ENCODE measurements at regions not wholly inside any gene's neighbourhood (a gene's known extent, or its start where the extent isn't known, plus 50 kb on each side); places are given as distances from the start of the nearest gene placed in this dataset.

DNA sequence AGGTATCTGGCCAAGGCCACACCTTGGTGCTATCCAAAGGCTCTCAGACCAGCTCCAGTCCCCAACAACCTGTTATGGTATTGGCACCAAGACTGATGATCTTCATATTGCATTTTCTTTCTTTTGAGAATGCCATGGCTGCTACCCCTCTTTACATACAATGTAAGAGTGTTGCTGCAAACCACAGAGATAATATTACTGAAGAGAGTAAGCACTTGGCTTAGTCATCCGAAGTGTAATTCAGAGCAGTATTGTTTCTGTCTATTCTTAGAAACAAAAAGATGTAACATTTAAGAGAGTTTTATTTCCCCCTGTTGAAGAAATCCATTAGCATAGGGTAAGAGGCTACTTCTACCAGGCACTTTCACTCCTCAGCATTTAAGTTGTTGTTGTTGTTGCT is 212.5 kb downstream of the C6orf118 start:
- Histone ChIP-seq H3K27me3 (ENCODE audit: low read depth, low read length) (no peaks in the 10 kb centered on the region), H3K4me2 (ENCODE audit: low read length) (no peak overlapping the region), H3K4me1 (ENCODE audit: low read length) (no peaks in the 10 kb centered on the region), H3K79me2 (ENCODE audit: low read length) (no peaks in the 10 kb centered on the region), H3K4me3 (ENCODE audit: low read length) (no peak overlapping the region), H4K20me1 (ENCODE audit: insufficient read depth, low read length) (no peaks in the 10 kb centered on the region), H3K9ac (ENCODE audit: low read length) (no peak overlapping the region), H3K36me3 (replicated peaks; ENCODE audit: low read depth, low read length) (no peaks in the 10 kb centered on the region), H3K9me3 (ENCODE audit: insufficient read depth, low read length) (no peaks in the 10 kb centered on the region), H3K27ac (ENCODE audit: low read length) (no peak overlapping the region), H2AFZ (ENCODE audit: low read depth, low read length) (no peak overlapping the region)
- no peak for TF ChIP-seq EZH2phosphoT487 (IDR thresholded peaks at IDR 0.05; ENCODE audit: low read depth)
- TF ChIP-seq, protein P1, sequence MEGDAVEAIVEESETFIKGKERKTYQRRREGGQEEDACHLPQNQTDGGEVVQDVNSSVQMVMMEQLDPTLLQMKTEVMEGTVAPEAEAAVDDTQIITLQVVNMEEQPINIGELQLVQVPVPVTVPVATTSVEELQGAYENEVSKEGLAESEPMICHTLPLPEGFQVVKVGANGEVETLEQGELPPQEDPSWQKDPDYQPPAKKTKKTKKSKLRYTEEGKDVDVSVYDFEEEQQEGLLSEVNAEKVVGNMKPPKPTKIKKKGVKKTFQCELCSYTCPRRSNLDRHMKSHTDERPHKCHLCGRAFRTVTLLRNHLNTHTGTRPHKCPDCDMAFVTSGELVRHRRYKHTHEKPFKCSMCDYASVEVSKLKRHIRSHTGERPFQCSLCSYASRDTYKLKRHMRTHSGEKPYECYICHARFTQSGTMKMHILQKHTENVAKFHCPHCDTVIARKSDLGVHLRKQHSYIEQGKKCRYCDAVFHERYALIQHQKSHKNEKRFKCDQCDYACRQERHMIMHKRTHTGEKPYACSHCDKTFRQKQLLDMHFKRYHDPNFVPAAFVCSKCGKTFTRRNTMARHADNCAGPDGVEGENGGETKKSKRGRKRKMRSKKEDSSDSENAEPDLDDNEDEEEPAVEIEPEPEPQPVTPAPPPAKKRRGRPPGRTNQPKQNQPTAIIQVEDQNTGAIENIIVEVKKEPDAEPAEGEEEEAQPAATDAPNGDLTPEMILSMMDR (IDR thresholded peaks at IDR 0.05; ENCODE audit: low read depth, low read length) = no peak

DNA sequence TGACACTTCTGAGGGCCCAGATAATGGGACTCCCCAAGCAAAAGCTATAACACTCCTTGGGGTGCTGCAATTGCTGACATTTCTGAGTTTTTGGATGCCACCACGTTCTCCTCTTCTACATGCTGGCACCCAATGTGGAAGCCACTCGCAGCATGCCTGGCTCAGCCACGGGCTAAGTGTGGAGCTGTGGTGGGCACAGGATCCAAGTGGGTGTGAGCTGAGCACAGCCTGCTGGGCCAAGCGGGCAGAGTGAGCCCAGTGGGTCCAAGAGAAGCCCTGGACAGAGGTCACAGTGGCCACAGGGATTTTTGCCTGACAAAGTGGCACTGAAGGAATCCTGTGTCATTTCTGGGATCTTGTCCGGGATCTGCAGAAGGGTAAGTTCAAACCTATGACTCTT is 213.2 kb downstream of the C6orf118 start:
- H3K36me3 ChIP-seq (replicated peaks; ENCODE audit: low read depth, low read length) = no peaks in the 10 kb centered on the region
- no peak overlapping the region for H3K9ac ChIP-seq (ENCODE audit: low read length)
- no peak overlapping the region for H2AFZ ChIP-seq (ENCODE audit: low read depth, low read length)
- H3K27ac ChIP-seq (ENCODE audit: low read length) = no peak overlapping the region
- no peaks in the 10 kb centered on the region for H3K9me3 ChIP-seq (ENCODE audit: insufficient read depth, low read length)
- no peaks in the 10 kb centered on the region for H3K27me3 ChIP-seq (ENCODE audit: low read depth, low read length)
- H3K4me3 ChIP-seq (ENCODE audit: low read length) = no peak overlapping the region
- H4K20me1 ChIP-seq (ENCODE audit: insufficient read depth, low read length) = no peaks in the 10 kb centered on the region
- H3K4me2 ChIP-seq (ENCODE audit: low read length) = no peak overlapping the region
- H3K79me2 ChIP-seq (ENCODE audit: low read length) = no peaks in the 10 kb centered on the region
- no peak for TF ChIP-seq EZH2phosphoT487 (IDR thresholded peaks at IDR 0.05; ENCODE audit: low read depth)
- TF ChIP-seq, protein P1 (IDR thresholded peaks at IDR 0.05; ENCODE audit: low read depth, low read length) = no peak
- no peaks in the 10 kb centered on the region for H3K4me1 ChIP-seq (ENCODE audit: low read length)

DNA sequence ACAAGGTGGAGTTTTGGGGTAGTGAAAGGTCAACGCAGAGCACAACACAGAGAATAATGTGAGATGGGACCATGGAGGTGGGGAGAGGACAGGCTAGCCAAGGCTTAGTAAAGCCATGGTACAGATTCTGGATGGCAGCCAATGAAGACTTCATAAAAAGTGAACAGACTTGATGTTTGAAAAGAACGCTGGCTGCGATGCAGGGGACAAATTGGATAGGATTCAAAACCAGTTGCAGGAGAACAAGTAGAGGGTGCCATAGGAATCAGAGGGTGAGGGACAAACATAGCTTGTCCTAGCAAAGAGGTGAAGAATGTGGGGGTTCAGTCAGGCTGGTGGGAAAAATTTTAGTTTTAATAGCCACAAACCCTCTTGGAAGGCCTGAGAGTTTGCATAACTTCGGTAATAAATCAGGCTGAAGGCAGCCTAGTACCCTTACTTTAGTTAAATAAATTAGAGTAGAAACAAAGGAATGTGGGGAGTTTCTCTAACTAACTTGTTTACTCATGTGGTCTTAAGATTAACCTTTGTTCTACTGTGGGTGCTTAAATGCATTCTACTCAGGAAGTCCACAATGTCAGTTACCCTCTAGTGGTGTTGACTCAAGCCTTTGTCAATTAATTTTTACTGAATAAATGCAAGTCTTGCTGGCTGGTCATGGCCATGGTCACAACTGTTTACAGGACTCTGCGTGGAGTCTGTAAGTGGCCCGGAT is 216.4 kb downstream of the C6orf118 start:
- no peaks in the 10 kb centered on the region for H3K4me1 ChIP-seq (ENCODE audit: low read length)
- H3K79me2 ChIP-seq (ENCODE audit: low read length) = no peaks in the 10 kb centered on the region
- H4K20me1 ChIP-seq (ENCODE audit: insufficient read depth, low read length) = no peaks in the 10 kb centered on the region
- no peak overlapping the region for H3K9ac ChIP-seq (ENCODE audit: low read length)
- no peaks in the 10 kb centered on the region for H3K9me3 ChIP-seq (ENCODE audit: insufficient read depth, low read length)
- H3K27me3 ChIP-seq (ENCODE audit: low read depth, low read length) = no peaks in the 10 kb centered on the region
- no peak overlapping the region for H3K4me3 ChIP-seq (ENCODE audit: low read length)
- H3K27ac ChIP-seq (ENCODE audit: low read length) = no peak overlapping the region
- no peak overlapping the region for H3K4me2 ChIP-seq (ENCODE audit: low read length)
- H3K36me3 ChIP-seq (replicated peaks; ENCODE audit: low read depth, low read length) = no peaks in the 10 kb centered on the region
- TF ChIP-seq, protein P1 (IDR thresholded peaks at IDR 0.05; ENCODE audit: low read depth, low read length) = no peak
- no peak for TF ChIP-seq EZH2phosphoT487 (IDR thresholded peaks at IDR 0.05; ENCODE audit: low read depth)
- H2AFZ ChIP-seq (ENCODE audit: low read depth, low read length) = no peak overlapping the region

DNA sequence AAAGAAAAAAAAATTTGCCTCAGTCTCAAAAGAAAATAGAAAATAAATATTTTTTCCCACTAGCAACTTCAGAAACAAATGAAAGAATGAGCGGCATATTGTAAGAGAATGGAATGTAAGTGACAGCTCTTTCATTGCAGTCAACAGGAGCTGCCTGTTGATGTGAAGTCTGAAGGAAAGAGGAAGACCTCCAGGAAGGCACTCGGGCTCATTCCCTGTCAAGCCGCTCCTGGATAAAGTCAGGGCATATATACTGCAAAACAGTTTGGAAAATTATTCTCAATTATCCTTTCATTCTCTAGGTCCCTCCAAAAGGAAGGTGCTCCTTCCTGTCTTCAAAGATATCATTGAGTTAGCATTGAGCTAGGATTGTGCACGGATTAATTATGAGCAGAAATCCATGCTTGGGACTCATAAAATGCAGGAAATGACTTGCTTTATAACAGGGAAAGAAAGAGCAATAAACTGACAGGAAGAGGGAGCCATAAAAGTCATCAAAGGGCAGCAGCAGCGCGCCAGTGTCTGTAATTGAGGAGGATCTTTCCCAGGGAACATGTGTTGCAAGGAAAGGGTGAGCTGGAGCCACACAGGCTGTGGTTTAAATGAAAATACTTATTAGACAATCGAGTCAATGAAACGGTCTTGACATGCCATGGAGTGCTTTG is 218.2 kb downstream of the C6orf118 start:
- no peak overlapping the region for H3K9ac ChIP-seq (ENCODE audit: low read length)
- no peaks in the 10 kb centered on the region for H3K9me3 ChIP-seq (ENCODE audit: insufficient read depth, low read length)
- H3K4me1 ChIP-seq (ENCODE audit: low read length) = no peaks in the 10 kb centered on the region
- TF ChIP-seq, protein P1 (IDR thresholded peaks at IDR 0.05; ENCODE audit: low read depth, low read length) = no peak
- TF ChIP-seq EZH2phosphoT487 (IDR thresholded peaks at IDR 0.05; ENCODE audit: low read depth) = no peak
- no peak overlapping the region for H2AFZ ChIP-seq (ENCODE audit: low read depth, low read length)
- no peaks in the 10 kb centered on the region for H3K79me2 ChIP-seq (ENCODE audit: low read length)
- no peaks in the 10 kb centered on the region for H3K36me3 ChIP-seq (replicated peaks; ENCODE audit: low read depth, low read length)
- H3K4me2 ChIP-seq (ENCODE audit: low read length) = no peak overlapping the region
- no peak overlapping the region for H3K4me3 ChIP-seq (ENCODE audit: low read length)
- no peaks in the 10 kb centered on the region for H4K20me1 ChIP-seq (ENCODE audit: insufficient read depth, low read length)
- H3K27ac ChIP-seq (ENCODE audit: low read length) = no peak overlapping the region
- H3K27me3 ChIP-seq (ENCODE audit: low read depth, low read length) = no peaks in the 10 kb centered on the region
